PC-9 (cell line): ENCODE measurements at regions not wholly inside any gene's neighbourhood (a gene's known extent, or its start where the extent isn't known, plus 50 kb on each side); places are given as distances from the start of the nearest gene placed in this dataset.

Experiments used
- CTCF ChIP-seq: fragments of 200-600 bp; sonication (generic); conservative IDR thresholded peaks from 2 replicates; pipeline ENCODE4 v1.6.1; 2017; ENCODE audit warnings: mixed run types, antibody characterized with exemption, mild to moderate bottlenecking, moderate library complexity
- EZH2 ChIP-seq: fragments of 200-600 bp; sonication (generic); IDR thresholded peaks from 2 replicates; pipeline ENCODE4 v1.8.0; 2017; ENCODE audit warnings: antibody characterized with exemption, low read depth

- TF ChIP-seq EZH2 = no peak
- peak; percentile 60 for TF ChIP-seq CTCF
Observed at GRCh38 chr16:26645614-26646013, 421.1 kb upstream of the C16orf82 start.
